ENCODE measurements at regions not wholly inside any gene's neighbourhood (a gene's known extent, or its start where the extent isn't known, plus 50 kb on each side); places are given as distances from the start of the nearest gene placed in this dataset.
A peak's percentile ranks its signal among the peaks of the same experiment; 100 is the strongest.

- no peak for TF ChIP-seq CTCF (IDR thresholded peaks at IDR 0.05)
- no peak for DNase-seq
- H3K4me1 Mint-ChIP-seq (ENCODE audit: low read depth) = no peaks in the 10 kb centered on the region
- H3K4me3 Mint-ChIP-seq = no peak overlapping the region
- H3K36me3 Mint-ChIP-seq (ENCODE audit: low read depth) = no peaks in the 10 kb centered on the region
- no peaks in the 10 kb centered on the region for H3K9me3 Mint-ChIP-seq
- H3K27ac Mint-ChIP-seq = no peak overlapping the region
- peaks cover 9% of the 10 kb centered on the region; the same call in 1 of the 2 replicates for H3K27me3 Mint-ChIP-seq (ENCODE audit: insufficient read depth)
Observed at GRCh38 chr5:38032149-38032548, 192.3 kb upstream of the GDNF start.

GRCh38 chr5:38031304-38031703 is 191.5 kb upstream of the GDNF start:
- H3K4me1 Mint-ChIP-seq (ENCODE audit: low read depth) = no peaks in the 10 kb centered on the region
- DNase-seq = no peak
- H3K27me3 Mint-ChIP-seq (ENCODE audit: insufficient read depth) = peaks cover 17% of the 10 kb centered on the region
- TF ChIP-seq CTCF (IDR thresholded peaks at IDR 0.05) = no peak
- H3K36me3 Mint-ChIP-seq (ENCODE audit: low read depth) = no peaks in the 10 kb centered on the region
- no peaks in the 10 kb centered on the region for H3K9me3 Mint-ChIP-seq
- no peak overlapping the region for H3K27ac Mint-ChIP-seq
- H3K4me3 Mint-ChIP-seq = no peak overlapping the region

GRCh38 chr5:38029397-38030065 is 189.7 kb upstream of the GDNF start:
- no peak for DNase-seq

GRCh38 chr5:38023799-38024198 is 184.0 kb upstream of the GDNF start:
- H3K4me3 Mint-ChIP-seq = no peak overlapping the region
- H3K36me3 Mint-ChIP-seq (ENCODE audit: low read depth) = no peaks in the 10 kb centered on the region
- H3K9me3 Mint-ChIP-seq = no peaks in the 10 kb centered on the region
- H3K4me1 Mint-ChIP-seq (ENCODE audit: low read depth) = no peaks in the 10 kb centered on the region
- no peak for DNase-seq
- peaks cover 35% of the 10 kb centered on the region for H3K27me3 Mint-ChIP-seq (ENCODE audit: insufficient read depth)
- H3K27ac Mint-ChIP-seq = no peak overlapping the region
- TF ChIP-seq CTCF (IDR thresholded peaks at IDR 0.05) = peak; percentile 71

More at GRCh38 chr5:38029397-38030065, 189.7 kb upstream of the GDNF start:
- TF ChIP-seq CTCF (IDR thresholded peaks at IDR 0.05) = no peak
- Mint-ChIP-seq H3K36me3 (ENCODE audit: low read depth) (no peaks in the 10 kb centered on the region), H3K4me1 (ENCODE audit: low read depth) (no peaks in the 10 kb centered on the region), H3K27me3 (ENCODE audit: insufficient read depth) (peaks cover 23% of the 10 kb centered on the region), H3K4me3 (no peak overlapping the region), H3K9me3 (no peaks in the 10 kb centered on the region), H3K27ac (no peak overlapping the region)

- no peaks in the 10 kb centered on the region for H3K9me3 Mint-ChIP-seq
- H3K36me3 Mint-ChIP-seq (ENCODE audit: low read depth) = no peaks in the 10 kb centered on the region
- no peak overlapping the region for H3K27ac Mint-ChIP-seq
- H3K4me1 Mint-ChIP-seq (ENCODE audit: low read depth) = no peaks in the 10 kb centered on the region
- no peak for TF ChIP-seq CTCF (IDR thresholded peaks at IDR 0.05)
- no peak for DNase-seq
- H3K27me3 Mint-ChIP-seq (ENCODE audit: insufficient read depth) = peaks cover 39% of the 10 kb centered on the region
- H3K4me3 Mint-ChIP-seq = no peak overlapping the region
Observed at GRCh38 chr5:38023371-38023770, 183.5 kb upstream of the GDNF start.

Measured in HFFc6 (cell line).